H1 (cell line): ENCODE measurements at regions not wholly inside any gene's neighbourhood (a gene's known extent, or its start where the extent isn't known, plus 50 kb on each side); places are given as distances from the start of the nearest gene placed in this dataset.
"Not testable (repeated sequence)": the region's sequence is repeated elsewhere in the genome, so short reads cannot be mapped to it uniquely, and the experiment has no call there.

Source experiments
- CTCF ChIA-PET: fragments of 300-600 bp; sonication (Branson Sonifier 250); formaldehyde crosslinking; loops from one replicate; lab custom pipeline; 2021; ENCODE audit not compliant: partially characterized antibody; lab: Charles Lee
- POLR2A ChIA-PET: fragments of 300-600 bp; sonication (Branson Sonifier 250); formaldehyde crosslinking; loops from one replicate; lab custom pipeline; 2021; ENCODE audit warnings: inconsistent platforms; ENCODE audit not compliant: partially characterized antibody; lab: Charles Lee
- DNase-seq, 2 experiments: peaks; one replicate each; pipeline versions ENCODE4 v3.0.0 to v3.0.0-alpha.2; 2010 to 2022; ENCODE audit warnings: low spot score in 2 of 2, low read depth in 1 of 2, mixed read lengths in 1 of 2
- FAIRE-seq: peaks from 2 replicates; lab custom pipeline; 2011; peaks lifted over from hg19 to GRCh38; lab: Jason Lieb, UNC
- H2AFZ ChIP-seq: 2 replicates; pipeline ENCODE4 v1.8.1; 2012; ENCODE audit warnings: low read length, inconsistent platforms
- H2AK5ac ChIP-seq: 2 replicates; pipeline ENCODE4 v1.6.1; 2013; ENCODE audit warnings: low read depth, low read length
- H2BK120ac ChIP-seq: replicated peaks from 2 replicates; pipeline ENCODE3; 2013; ENCODE audit warnings: low read depth, low read length, inconsistent platforms
- H2BK12ac ChIP-seq: 2 replicates; pipeline ENCODE4 v1.6.1; 2013; ENCODE audit warnings: low read depth, low read length
- H2BK15ac ChIP-seq: 2 replicates; pipeline ENCODE4 v1.6.1; 2013; ENCODE audit warnings: low read length
- H2BK20ac ChIP-seq: 2 replicates; pipeline ENCODE4 v1.6.1; 2013; ENCODE audit warnings: low read length
- H2BK5ac ChIP-seq: 2 replicates; pipeline ENCODE4 v1.6.1; 2013; ENCODE audit warnings: low read depth, low read length
- H3K14ac ChIP-seq: 2 replicates; pipeline ENCODE4 v1.6.1; 2013; ENCODE audit warnings: inconsistent platforms; ENCODE audit not compliant: insufficient read length
- H3K18ac ChIP-seq: 2 replicates; pipeline ENCODE4 v1.6.1; 2013; ENCODE audit warnings: low read length; ENCODE audit errors: extremely low read depth
- H3K23ac ChIP-seq: 2 replicates; pipeline ENCODE4 v1.6.1; 2013; ENCODE audit warnings: inconsistent platforms; ENCODE audit not compliant: insufficient read length
- H3K23me2 ChIP-seq: 2 replicates; pipeline ENCODE4 v1.6.1; 2013; ENCODE audit warnings: low read depth, low read length
- H3K27ac ChIP-seq: 2 replicates; pipeline ENCODE4 v1.6.1; 2011; ENCODE audit warnings: low read depth, low read length, inconsistent platforms
- H3K27me3 ChIP-seq, 4 experiments: replicated peaks in 1 of 4; 1 replicate in 1 of 4; 2 replicates in 3 of 4; pipeline versions ENCODE4 v1.6.1 to v1.8.1; 2011 to 2013; ENCODE audit warnings: low read length in 3 of 4, mild to moderate bottlenecking in 3 of 4, inconsistent platforms in 2 of 4, mixed read lengths in 2 of 4, moderate library complexity in 1 of 4; ENCODE audit not compliant: control insufficient read depth in 3 of 4, insufficient read depth in 3 of 4; ENCODE audit errors: extremely low read depth in 1 of 4
- H3K36me3 ChIP-seq, 4 experiments: 2 replicates each; pipeline versions ENCODE4 v1.6.1 to v1.8.1; 2011 to 2013; ENCODE audit warnings: mild to moderate bottlenecking in 4 of 4, low read length in 3 of 4, moderate library complexity in 2 of 4, control low read depth in 1 of 4, inconsistent platforms in 1 of 4; ENCODE audit not compliant: insufficient read depth in 4 of 4, control insufficient read depth in 2 of 4
- H3K4ac ChIP-seq: replicated peaks from 2 replicates; pipeline ENCODE3; 2013; ENCODE audit warnings: low read length, low read depth, mixed read lengths, inconsistent platforms; ENCODE audit not compliant: insufficient read length
- H3K4me1 ChIP-seq, 4 experiments: replicated peaks in 1 of 4; 1 replicate in 1 of 4; 2 replicates in 3 of 4; pipeline versions ENCODE4 v1.6.1 to v1.8.1; 2011 to 2013; ENCODE audit warnings: low read length in 3 of 4, inconsistent platforms in 2 of 4, mixed read lengths in 1 of 4; ENCODE audit not compliant: insufficient read depth in 4 of 4, control insufficient read depth in 3 of 4
- H3K4me2 ChIP-seq, 2 experiments: 2 replicates each; pipeline versions ENCODE4 v1.6.1 to v1.8.1; 2011 to 2013; ENCODE audit warnings: low read depth in 2 of 2, low read length in 2 of 2, control low read depth in 1 of 2, inconsistent platforms in 1 of 2, mild to moderate bottlenecking in 1 of 2; ENCODE audit not compliant: insufficient read depth in 1 of 2
- H3K4me3 ChIP-seq, 4 experiments: fragments of 200-600, 300-600 bp in 1 of 4; sonication (generic), shearing (Covaris generic), sonication (Bioruptor Twin) in 1 of 4; 2 replicates each; pipeline versions ENCODE4 v1.5.1 to v1.8.1; 2011 to 2016; ENCODE audit warnings: low read length in 4 of 4, low read depth in 3 of 4, control low read depth in 2 of 4, inconsistent platforms in 2 of 4, mild to moderate bottlenecking in 2 of 4, mixed read lengths in 1 of 4, moderate library complexity in 1 of 4; ENCODE audit not compliant: insufficient read depth in 2 of 4; ENCODE audit errors: extremely low read depth in 1 of 4
- H3K56ac ChIP-seq: replicated peaks from 2 replicates; pipeline ENCODE3; 2013; ENCODE audit warnings: low read depth, mild to moderate bottlenecking, mixed read lengths, low read length, inconsistent platforms; ENCODE audit not compliant: insufficient read length
- H3K79me1 ChIP-seq: 2 replicates; pipeline ENCODE4 v1.6.1; 2013; ENCODE audit warnings: low read depth, low read length, control low read depth
- H3K79me2 ChIP-seq, 2 experiments: 2 replicates each; pipeline versions ENCODE4 v1.6.1 to v1.8.1; 2012 to 2013; ENCODE audit warnings: low read length in 2 of 2, mild to moderate bottlenecking in 2 of 2, inconsistent platforms in 1 of 2; ENCODE audit not compliant: insufficient read depth in 2 of 2, control insufficient read depth in 1 of 2
- H3K9ac ChIP-seq, 4 experiments: replicated peaks in 1 of 4; 1 replicate in 1 of 4; 2 replicates in 3 of 4; pipeline versions ENCODE4 v1.6.1 to v1.8.1; 2011 to 2013; ENCODE audit warnings: low read depth in 3 of 4, low read length in 3 of 4, control low read depth in 2 of 4, mild to moderate bottlenecking in 2 of 4, moderate library complexity in 2 of 4, inconsistent platforms in 1 of 4; ENCODE audit errors: extremely low read depth in 1 of 4
- H3K9me3 ChIP-seq, 2 experiments: 2 replicates each; pipeline versions ENCODE4 v1.6.1 to v1.8.1; 2012 to 2013; ENCODE audit warnings: mild to moderate bottlenecking in 2 of 2, moderate library complexity in 2 of 2, control low read depth in 1 of 2, inconsistent platforms in 1 of 2, low read depth in 1 of 2, low read length in 1 of 2, mixed read lengths in 1 of 2; ENCODE audit not compliant: insufficient read depth in 2 of 2
- H4K20me1 ChIP-seq, 2 experiments: replicated peaks in 1 of 2; 2 replicates each; pipeline versions ENCODE3 to v1.8.1; 2011 to 2013; ENCODE audit warnings: inconsistent platforms in 2 of 2, low read length in 2 of 2, mild to moderate bottlenecking in 1 of 2; ENCODE audit not compliant: insufficient read depth in 2 of 2, control insufficient read depth in 1 of 2
- H4K5ac ChIP-seq: 2 replicates; pipeline ENCODE4 v1.6.1; 2013; ENCODE audit warnings: low read length, low read depth, mixed read lengths, inconsistent platforms; ENCODE audit not compliant: insufficient read length
- H4K8ac ChIP-seq: 2 replicates; pipeline ENCODE4 v1.8.0; 2013; ENCODE audit warnings: mild to moderate bottlenecking, moderate library complexity, low read length, inconsistent platforms; ENCODE audit not compliant: insufficient read depth; ENCODE audit errors: extremely low read depth
- H4K91ac ChIP-seq: replicated peaks from 2 replicates; pipeline ENCODE3; 2013; ENCODE audit warnings: low read length, mixed read lengths, inconsistent platforms; ENCODE audit not compliant: insufficient read length
- WGBS, 2 experiments: shearing (Covaris generic) in 1 of 2; methylation state at CpG; one replicate each; pipeline versions ENCODE4 v1.1.6 to v1.1.7; 2013 to 2015; ENCODE audit warnings: low lambda C conversion rate in 2 of 2, mixed read lengths in 2 of 2, inconsistent platforms in 1 of 2, low coverage in 1 of 2, missing lambda C conversion rate in 1 of 2; ENCODE audit not compliant: insufficient replicate concordance in 2 of 2, insufficient coverage in 1 of 2, insufficient read length in 1 of 2; ENCODE audit errors: extremely low coverage in 1 of 2, missing lambda C conversion rate in 1 of 2; 5-methylcytosine and 5-hydroxymethylcytosine counted together

DNA sequence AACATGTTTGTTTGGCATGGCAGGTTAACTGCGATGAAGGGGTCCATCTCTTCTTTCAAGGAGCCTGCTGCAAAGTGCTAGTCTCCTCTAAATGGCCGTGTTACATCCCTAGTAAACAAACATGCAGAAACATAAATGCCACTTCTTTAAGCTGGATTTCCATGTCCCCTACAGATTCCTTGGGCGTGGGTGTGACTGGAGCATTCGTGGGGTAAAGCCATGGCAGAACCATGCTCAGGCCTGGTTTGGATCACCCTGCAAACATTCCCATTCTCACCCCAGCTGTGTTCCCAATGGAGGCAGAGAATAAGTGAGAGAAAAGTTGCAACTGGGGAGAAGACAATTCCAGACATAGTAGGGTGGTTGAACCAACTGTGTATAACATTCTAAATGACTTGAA, 208.0 kb upstream of the FAM240B start:
- H2BK5ac ChIP-seq, H2BK15ac ChIP-seq, H3K56ac ChIP-seq, H2BK120ac ChIP-seq, H3K9me3 ChIP-seq, H3K27ac ChIP-seq, H4K5ac ChIP-seq, H3K4ac ChIP-seq, H3K27me3 ChIP-seq, H3K23ac ChIP-seq, H4K8ac ChIP-seq, H3K9ac ChIP-seq, H3K36me3 ChIP-seq, H3K4me2 ChIP-seq, H2AK5ac ChIP-seq, CTCF ChIA-PET, FAIRE-seq, H4K91ac ChIP-seq, H3K79me1 ChIP-seq, H4K20me1 ChIP-seq, H3K14ac ChIP-seq, POLR2A ChIA-PET, DNase-seq, H3K23me2 ChIP-seq, H2AFZ ChIP-seq, H3K18ac ChIP-seq, H3K4me1 ChIP-seq, H2BK12ac ChIP-seq, H2BK20ac ChIP-seq, H3K79me2 ChIP-seq, H3K4me3 ChIP-seq: not testable (repeated sequence)
- WGBS, 2 experiments, result 86% methylated on average over 2 of the region's 4 CpGs; no CpG with 5 or more reads in 1 of the 2 experiments

DNA sequence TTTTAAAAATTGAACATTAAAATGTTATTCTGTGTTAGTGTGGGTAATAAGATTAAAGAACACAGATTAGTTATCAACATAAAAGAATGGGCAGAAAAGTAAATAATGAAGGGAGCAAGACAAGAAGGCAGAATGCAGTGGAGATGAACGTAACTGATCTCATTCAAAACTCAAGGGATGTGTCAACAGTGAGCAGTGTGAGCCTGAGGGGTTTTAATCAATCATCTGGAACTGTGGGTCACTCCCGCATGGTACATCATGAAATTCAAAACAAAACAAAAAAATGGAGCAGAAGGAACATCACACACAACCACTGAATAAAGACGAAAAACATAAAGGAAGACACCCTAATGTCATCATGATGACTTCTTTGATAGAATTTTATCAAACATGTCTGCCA, 206.6 kb upstream of the FAM240B start:
- H3K4me1 ChIP-seq, H2BK12ac ChIP-seq, H3K79me1 ChIP-seq, H3K14ac ChIP-seq, H3K27me3 ChIP-seq, H2AFZ ChIP-seq, CTCF ChIA-PET, DNase-seq, H3K23me2 ChIP-seq, H2BK120ac ChIP-seq, H3K9me3 ChIP-seq, H4K91ac ChIP-seq, H4K8ac ChIP-seq, H3K4me2 ChIP-seq, H4K20me1 ChIP-seq, H3K4me3 ChIP-seq, H3K9ac ChIP-seq, H3K79me2 ChIP-seq, H3K56ac ChIP-seq, H3K23ac ChIP-seq, H3K4ac ChIP-seq, POLR2A ChIA-PET, H2BK15ac ChIP-seq, FAIRE-seq, H3K18ac ChIP-seq, H2AK5ac ChIP-seq, H2BK5ac ChIP-seq, H3K27ac ChIP-seq, H2BK20ac ChIP-seq, H4K5ac ChIP-seq, H3K36me3 ChIP-seq: not testable (repeated sequence)
- no CpG with 5 or more reads among the region's 3 CpGs for WGBS, 2 experiments
